ENCODE measurements at regions not wholly inside any gene's neighbourhood (a gene's known extent, or its start where the extent isn't known, plus 50 kb on each side); places are given as distances from the start of the nearest gene placed in this dataset.
A peak's percentile ranks its signal among the peaks of the same experiment; 100 is the strongest.

DNA sequence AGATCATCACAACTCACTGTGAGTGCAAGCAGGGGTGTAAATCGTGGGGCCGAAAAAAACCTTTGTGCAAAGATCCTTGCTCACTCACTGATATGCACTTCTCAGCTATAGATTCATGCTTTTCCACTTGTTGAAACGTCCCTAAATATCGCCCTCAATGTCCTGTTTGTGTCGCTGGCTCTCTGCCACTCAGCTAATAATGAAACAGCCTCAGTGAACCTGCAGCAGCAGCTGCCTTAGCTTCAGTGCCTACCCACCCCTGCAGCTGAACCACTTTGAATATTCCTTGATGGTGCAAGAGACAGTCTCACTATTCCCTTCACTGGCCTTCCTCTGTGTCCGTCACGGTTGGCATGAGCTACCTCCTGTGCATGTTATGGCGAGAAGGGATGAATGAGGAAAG, 128.9 kb upstream of the NAA20 start:
- no peak for TF ChIP-seq CTCF (IDR thresholded peaks at IDR 0.05; ENCODE audit: low read length, missing control alignments)
- H3K4me3 ChIP-seq (replicated peaks; ENCODE audit: low read depth, low read length), result peak overlapping the region; percentile 39
- DNase-seq (ENCODE audit: low read depth), result peak; percentile 18

DNA sequence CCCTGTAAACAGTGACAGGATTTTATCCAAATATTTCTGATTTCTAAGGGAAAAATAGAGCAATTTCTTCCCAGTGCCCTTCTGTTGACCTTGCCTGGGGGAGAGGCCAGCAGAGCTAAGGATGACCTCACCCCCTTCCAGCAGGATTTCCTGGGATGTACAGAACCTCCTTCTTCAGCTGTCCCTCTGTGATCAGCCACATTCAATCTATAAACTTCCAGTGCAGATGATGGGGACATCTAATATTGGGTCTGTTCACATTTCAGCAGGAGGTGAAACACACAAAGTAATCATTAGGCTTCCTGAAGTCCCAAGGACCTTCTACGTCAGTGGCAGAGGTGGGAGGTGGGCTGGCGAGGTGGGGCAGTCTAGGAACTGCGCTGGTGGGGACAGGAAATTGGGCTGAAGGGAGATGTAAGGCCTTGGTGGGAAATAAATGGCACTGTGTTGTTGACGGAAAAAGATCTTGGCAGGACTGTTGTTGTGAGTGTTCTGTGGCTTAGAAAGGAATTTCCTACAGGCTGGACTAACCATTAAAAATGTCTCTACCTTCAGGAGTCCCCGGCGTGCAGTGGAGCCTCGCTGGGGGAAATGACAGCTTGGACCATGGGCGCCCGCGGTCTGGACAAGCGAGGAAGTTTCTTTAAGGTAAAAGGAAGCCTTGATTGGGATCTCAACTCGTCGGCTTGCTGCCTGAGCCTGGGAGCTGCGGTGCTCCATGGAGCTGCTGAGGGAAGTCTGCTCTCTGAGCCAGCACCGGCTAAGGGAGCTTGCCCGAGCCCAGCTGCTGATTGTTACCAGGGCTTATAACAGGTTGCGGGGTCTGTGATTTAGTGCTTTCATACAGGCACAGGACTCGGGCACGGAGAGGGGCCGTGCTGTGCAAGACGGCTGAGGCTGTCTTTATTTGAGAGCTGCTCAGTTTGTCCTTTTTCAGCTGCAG, 127.9 kb upstream of the NAA20 start:
- peak overlapping the region; percentile 51 for H3K4me3 ChIP-seq (replicated peaks; ENCODE audit: low read depth, low read length)
- no peak for TF ChIP-seq CTCF (IDR thresholded peaks at IDR 0.05; ENCODE audit: low read length, missing control alignments)
- peak; percentile 92 for DNase-seq (ENCODE audit: low read depth)

GRCh38 chr20:19890445-19891051, 126.6 kb upstream of the NAA20 start:
- no peak for TF ChIP-seq CTCF (IDR thresholded peaks at IDR 0.05; ENCODE audit: low read length, missing control alignments)
- peak overlapping the region; percentile 51 for H3K4me3 ChIP-seq (replicated peaks; ENCODE audit: low read depth, low read length)
- no peak for DNase-seq (ENCODE audit: low read depth)

- no peak overlapping the region for H3K4me3 ChIP-seq (replicated peaks; ENCODE audit: low read depth, low read length)
- DNase-seq (ENCODE audit: low read depth), result no peak
- TF ChIP-seq CTCF (IDR thresholded peaks at IDR 0.05; ENCODE audit: low read length, missing control alignments), result no peak
Observed at GRCh38 chr20:19893356-19893755, 123.8 kb upstream of the NAA20 start.

DNA sequence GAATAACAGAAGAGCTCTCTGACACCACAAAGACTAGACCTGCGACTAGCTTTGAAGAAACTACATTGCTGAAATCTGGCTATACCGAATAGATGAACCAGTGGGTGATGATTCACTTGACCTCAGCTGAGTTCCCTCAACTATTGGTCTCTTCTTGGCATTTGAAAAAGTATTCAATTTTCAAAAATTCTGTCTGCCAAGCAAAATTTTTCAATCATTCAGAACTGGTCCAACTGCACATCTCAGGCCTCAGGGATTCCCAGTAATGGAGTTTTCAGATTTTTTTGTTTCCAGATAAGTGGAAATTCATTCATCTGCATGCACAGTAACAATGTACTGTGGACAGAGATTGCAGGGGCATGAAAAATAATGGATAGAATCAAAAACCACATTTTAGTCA, 121.4 kb upstream of the NAA20 start:
- DNase-seq (ENCODE audit: low read depth), result no peak
- no peak overlapping the region for H3K4me3 ChIP-seq (replicated peaks; ENCODE audit: low read depth, low read length)
- TF ChIP-seq CTCF (IDR thresholded peaks at IDR 0.05; ENCODE audit: low read length, missing control alignments), result no peak

DNA sequence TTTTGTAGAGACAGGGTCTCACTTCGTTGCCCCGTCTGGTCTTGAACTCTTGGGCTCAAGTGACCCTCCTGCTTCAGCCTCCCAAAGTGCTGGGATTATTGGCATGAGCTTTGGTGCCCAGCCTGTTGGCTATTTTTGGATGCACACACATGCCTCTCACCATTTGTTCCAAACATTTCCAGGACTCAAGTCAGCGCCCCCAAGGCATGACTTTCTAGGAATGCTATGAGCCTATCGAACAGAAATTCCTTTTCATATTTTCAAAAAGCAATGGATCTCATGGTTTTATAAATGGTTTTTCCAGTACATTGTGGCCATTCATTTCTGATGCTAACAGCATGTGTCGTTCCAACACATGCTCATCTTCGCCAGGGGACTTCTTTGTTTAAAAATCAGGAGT, 119.3 kb upstream of the NAA20 start:
- H3K4me3 ChIP-seq (replicated peaks; ENCODE audit: low read depth, low read length), result no peak overlapping the region
- no peak for TF ChIP-seq CTCF (IDR thresholded peaks at IDR 0.05; ENCODE audit: low read length, missing control alignments)
- no peak for DNase-seq (ENCODE audit: low read depth)
